B cell (primary cell): ENCODE measurements at regions not wholly inside any gene's neighbourhood (a gene's known extent, or its start where the extent isn't known, plus 50 kb on each side); places are given as distances from the start of the nearest gene placed in this dataset.

Experiments
- ATAC-seq: fragments of 200-7000 bp; cut with Tn5 transposase; one replicate; pipeline ENCODE4 v1.10.0; 2021; ENCODE audit warnings: low read depth, mild to moderate bottlenecking, moderate number of reproducible peaks, moderate library complexity
- CTCF ChIA-PET: fragments of 350-600 bp; sonication (Branson Sonifier 250); formaldehyde crosslinking; loops from one replicate; lab custom pipeline; 2021; ENCODE audit warnings: antibody characterized with exemption, inconsistent platforms; lab: Charles Lee
- POLR2A ChIA-PET: fragments of 350-600 bp; sonication (Branson Sonifier 250); formaldehyde crosslinking; loops from one replicate; lab custom pipeline; 2021; ENCODE audit warnings: antibody characterized with exemption; lab: Charles Lee
- DNase-seq: peaks from one replicate; pipeline ENCODE4 v3.0.0; 2013
- H2AFZ ChIP-seq: 2 replicates; pipeline ENCODE4 v1.6.1; 2012; ENCODE audit warnings: mild to moderate bottlenecking, low read depth, low read length; ENCODE audit not compliant: insufficient read depth, poor library complexity, severe bottlenecking
- H3K27ac ChIP-seq, 2 donors: 1 replicate in 1 of 2; 2 replicates in 1 of 2; pipeline ENCODE4 v1.5.1; 2012 to 2013; ENCODE audit warnings: low read length in 2 of 2, mild to moderate bottlenecking in 2 of 2, moderate library complexity in 1 of 2
- H3K27me3 ChIP-seq, 4 experiments: fragments of 200-600 bp in 1 of 4; sonication (generic) in 1 of 4; replicated peaks in 1 of 4; 1 replicate in 2 of 4; 2 replicates in 2 of 4; pipeline versions ENCODE4 v1.6.1 to v1.7.0; 2013 to 2016; ENCODE audit warnings: low read length in 3 of 4, mild to moderate bottlenecking in 2 of 4, mixed read lengths in 1 of 4, moderate library complexity in 1 of 4; ENCODE audit not compliant: insufficient read depth in 4 of 4, control insufficient read depth in 3 of 4; ENCODE audit errors: control extremely low read depth in 1 of 4
- H3K36me3 ChIP-seq, 2 experiments: replicated peaks in 1 of 2; 1 replicate in 1 of 2; 2 replicates in 1 of 2; pipeline versions ENCODE4 v1.6.1 to v1.7.1; 2013; ENCODE audit warnings: low read length in 1 of 2; ENCODE audit not compliant: insufficient read depth in 2 of 2, control insufficient read depth in 1 of 2; ENCODE audit errors: control extremely low read depth in 1 of 2, extremely low read depth in 1 of 2
- H3K4me1 ChIP-seq, 2 donors: fragments of 200-600 bp in 1 of 2; sonication (generic) in 1 of 2; 1 replicate in 1 of 2; 2 replicates in 1 of 2; pipeline versions ENCODE4 v1.5.1 to v1.6.1; 2013 to 2017; ENCODE audit warnings: low read length in 2 of 2; ENCODE audit not compliant: control insufficient read depth in 2 of 2, insufficient read depth in 2 of 2
- H3K4me2 ChIP-seq: replicated peaks from 2 replicates; pipeline ENCODE3; 2012; ENCODE audit warnings: mild to moderate bottlenecking, low read depth, low read length; ENCODE audit not compliant: poor library complexity, severe bottlenecking
- H3K4me3 ChIP-seq, 5 experiments: fragments of 200-600 bp in 1 of 5; sonication (generic) in 1 of 5; 1 replicate in 3 of 5; 2 replicates in 2 of 5; pipeline versions ENCODE4 v1.5.1 to v1.7.0; 2011 to 2016; ENCODE audit warnings: low read length in 4 of 5, mild to moderate bottlenecking in 4 of 5, low read depth in 2 of 5, control low read depth in 1 of 5, moderate library complexity in 1 of 5; ENCODE audit not compliant: insufficient read depth in 1 of 5; ENCODE audit errors: control extremely low read depth in 1 of 5, extremely low read depth in 1 of 5
- H3K79me2 ChIP-seq: fragments of 200-600 bp; sonication (generic); one replicate; pipeline ENCODE4 v1.6.0; 2016; ENCODE audit warnings: low read length; ENCODE audit not compliant: control insufficient read depth, insufficient read depth
- H3K9ac ChIP-seq: fragments of 200-600 bp; sonication (generic); 2 replicates; pipeline ENCODE4 v1.6.1; 2017; ENCODE audit warnings: mild to moderate bottlenecking, low read length, moderate library complexity
- H3K9me3 ChIP-seq, 3 donors: one replicate each; pipeline versions ENCODE4 v1.6.1 to v1.7.1; 2013; ENCODE audit warnings: low read length in 2 of 3; ENCODE audit not compliant: control insufficient read depth in 2 of 3, insufficient read depth in 1 of 3; ENCODE audit errors: control extremely low read depth in 1 of 3
- H4K20me1 ChIP-seq: 2 replicates; pipeline ENCODE4 v1.6.0; 2012; ENCODE audit warnings: mild to moderate bottlenecking, low read length; ENCODE audit not compliant: insufficient read depth, control insufficient read depth, poor library complexity, severe bottlenecking
- H3K27ac Mint-ChIP-seq: one replicate; pipeline ENCODE4 v1.8.0; 2021; ENCODE audit warnings: mixed read lengths
- H3K27me3 Mint-ChIP-seq: one replicate; pipeline ENCODE4 v1.8.0; 2021; ENCODE audit warnings: mixed read lengths
- H3K4me1 Mint-ChIP-seq: one replicate; pipeline ENCODE4 v1.8.0; 2021; ENCODE audit warnings: mixed read lengths
- H3K4me3 Mint-ChIP-seq: one replicate; pipeline ENCODE4 v1.8.0; 2021; ENCODE audit warnings: mixed read lengths
- H3K9me3 Mint-ChIP-seq: one replicate; pipeline ENCODE4 v1.8.0; 2022; ENCODE audit warnings: mixed read lengths; ENCODE audit not compliant: insufficient read depth
- CTCF ChIP-seq: fragments of 200-600 bp; IDR thresholded peaks from one replicate; pipeline ENCODE4 v1.8.0; 2022; ENCODE audit warnings: antibody characterized with exemption, mild to moderate bottlenecking
- EZH2 ChIP-seq: IDR thresholded peaks from 2 replicates; pipeline ENCODE4 v1.6.1; 2012; ENCODE audit warnings: borderline replicate concordance, low read depth, mild to moderate bottlenecking, moderate library complexity, low read length; ENCODE audit not compliant: insufficient read depth, poor library complexity, severe bottlenecking
- WGBS: methylation state at CpG from one replicate; pipeline ENCODE4 v1.1.5; 2013; ENCODE audit warnings: missing lambda C conversion rate; ENCODE audit not compliant: insufficient coverage; 5-methylcytosine and 5-hydroxymethylcytosine counted together
- intact Hi-C: fragments of 100-400 bp; cut with micrococcal nuclease; formaldehyde crosslinking; loops from one replicate; pipeline ENCODE4 v1.10.0; 2022

GRCh38 chr5:28958581-28958980, 1920.2 kb upstream of the CDH9 start:
- Histone ChIP-seq H3K36me3 (no peaks in the 10 kb centered on the region), H3K4me3 (no peak overlapping the region), H3K9ac (no peak overlapping the region), H3K27ac (no peak overlapping the region), H3K79me2 (no peaks in the 10 kb centered on the region), H3K4me2 (no peak overlapping the region), H3K27me3 (no peaks in the 10 kb centered on the region), H4K20me1 (no peaks in the 10 kb centered on the region), H3K9me3 (no peaks in the 10 kb centered on the region), H2AFZ (no peak overlapping the region), H3K4me1 (no peaks in the 10 kb centered on the region)
- Mint-ChIP-seq H3K9me3 (peaks cover 2% of the 10 kb centered on the region), H3K4me1 (no peaks in the 10 kb centered on the region), H3K27ac (no peak overlapping the region), H3K4me3 (no peak overlapping the region), H3K27me3 (no peaks in the 10 kb centered on the region)
- 100% methylated on average over 1 of the region's 2 CpGs for WGBS
- ChIA-PET CTCF (no interaction called here), POLR2A (no interaction called here)
- intact Hi-C loops: no loop called here
- no peak for TF ChIP-seq CTCF
- TF ChIP-seq EZH2: no peak
- ATAC-seq (no peak), DNase-seq (no peak)

- ChIA-PET POLR2A (no interaction called here), CTCF (no interaction called here)
- TF ChIP-seq CTCF: no peak
- no peak for TF ChIP-seq EZH2
- Mint-ChIP-seq H3K4me1 (no peaks in the 10 kb centered on the region), H3K9me3 (peaks cover 2% of the 10 kb centered on the region), H3K27ac (no peak overlapping the region), H3K27me3 (no peaks in the 10 kb centered on the region), H3K4me3 (no peak overlapping the region)
- intact Hi-C loops: no loop called here
- no peak overlapping the region for H3K27ac ChIP-seq
- H3K9me3 ChIP-seq: no peaks in the 10 kb centered on the region
- ATAC-seq (no peak), DNase-seq (no peak)
- H3K4me2 ChIP-seq: no peak overlapping the region
- no peaks in the 10 kb centered on the region for H3K79me2 ChIP-seq
- no peak overlapping the region for H3K9ac ChIP-seq
- H3K4me1 ChIP-seq: no peaks in the 10 kb centered on the region
- no peak overlapping the region for H2AFZ ChIP-seq
- H3K27me3 ChIP-seq: no peaks in the 10 kb centered on the region
- H3K4me3 ChIP-seq: no peak overlapping the region
- no peaks in the 10 kb centered on the region for H4K20me1 ChIP-seq
- H3K36me3 ChIP-seq: no peaks in the 10 kb centered on the region
These were observed 1919.1 kb upstream of the CDH9 start for GRCh38 chr5:28957450-28957849.
